ENCODE measurements at regions not wholly inside any gene's neighbourhood (a gene's known extent, or its start where the extent isn't known, plus 50 kb on each side); places are given as distances from the start of the nearest gene placed in this dataset.
A peak's percentile ranks its signal among the peaks of the same experiment; 100 is the strongest.

DNA sequence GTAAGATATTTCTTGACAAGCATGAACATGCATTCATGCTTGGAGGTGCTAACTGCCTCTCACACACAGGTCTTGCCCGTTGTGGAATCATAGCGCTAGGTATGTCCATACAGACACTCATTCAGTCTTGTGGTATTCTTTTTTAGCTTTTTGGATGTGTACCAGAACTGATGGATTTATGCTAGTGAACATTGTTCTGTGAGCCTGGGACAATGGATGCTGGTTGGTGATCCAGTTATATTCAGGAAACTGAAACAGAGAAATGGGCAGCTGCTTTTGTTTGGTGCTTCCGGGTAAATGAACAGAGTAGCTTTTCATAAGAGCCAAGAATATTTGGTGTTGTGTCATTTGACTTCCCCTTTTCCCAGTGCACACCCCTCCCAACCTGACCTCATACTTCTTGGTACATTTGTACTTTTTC lies 78.9 kb upstream of the SLC4A4 start:
- Histone ChIP-seq H3K36me3 (ENCODE audit: control insufficient read depth, insufficient read depth, low read length) (no peaks in the 10 kb centered on the region), H3K4me3 (ENCODE audit: low read depth, low read length) (no peak overlapping the region), H3K27me3 (ENCODE audit: control insufficient read depth, insufficient read depth, low read length) (no peaks in the 10 kb centered on the region)
- DNase-seq (ENCODE audit: low read depth), result no peak
- POLR2A ChIA-PET, result no interaction called here
- CTCF ChIA-PET, result no interaction called here
- no peak for TF ChIP-seq CTCF (IDR thresholded peaks at IDR 0.05; ENCODE audit: insufficient read depth, low read depth, low read length)

GRCh38 chr4:71260544-71260943 lies 78.3 kb upstream of the SLC4A4 start:
- TF ChIP-seq CTCF (IDR thresholded peaks at IDR 0.05; ENCODE audit: insufficient read depth, low read depth, low read length), result no peak
- ChIA-PET POLR2A (interaction anchor here (0.6 kb wide), 1 partner anchor 78 kb away, joined by 7 read pairs; no protein-coding TSS in a partner anchor), CTCF (interaction anchor here (0.8 kb wide), 1 partner anchor 120 kb away, joined by 3 read pairs; no protein-coding TSS in a partner anchor)

GRCh38 chr4:71261001-71261400 lies 77.8 kb upstream of the SLC4A4 start:
- Histone ChIP-seq H3K4me3 (ENCODE audit: low read depth, low read length) (no peak overlapping the region), H3K36me3 (ENCODE audit: control insufficient read depth, insufficient read depth, low read length) (no peaks in the 10 kb centered on the region), H3K27me3 (ENCODE audit: control insufficient read depth, insufficient read depth, low read length) (no peaks in the 10 kb centered on the region)
- TF ChIP-seq CTCF (IDR thresholded peaks at IDR 0.05; ENCODE audit: insufficient read depth, low read depth, low read length), result no peak
- ChIA-PET POLR2A (no interaction called here), CTCF (interaction anchor here (0.8 kb wide), 1 partner anchor 120 kb away, joined by 3 read pairs; no protein-coding TSS in a partner anchor)
- no peak for DNase-seq (ENCODE audit: low read depth)

More at GRCh38 chr4:71260544-71260943, 78.3 kb upstream of the SLC4A4 start:
- Histone ChIP-seq H3K36me3 (ENCODE audit: control insufficient read depth, insufficient read depth, low read length) (no peaks in the 10 kb centered on the region), H3K27me3 (ENCODE audit: control insufficient read depth, insufficient read depth, low read length) (no peaks in the 10 kb centered on the region), H3K4me3 (ENCODE audit: low read depth, low read length) (no peak overlapping the region)
- no peak for DNase-seq (ENCODE audit: low read depth)

GRCh38 chr4:71261633-71262121 lies 77.1 kb upstream of the SLC4A4 start:
- ChIA-PET POLR2A (no interaction called here), CTCF (no interaction called here)
- H3K36me3 ChIP-seq (ENCODE audit: control insufficient read depth, insufficient read depth, low read length), result no peaks in the 10 kb centered on the region
- H3K27me3 ChIP-seq (ENCODE audit: control insufficient read depth, insufficient read depth, low read length), result no peaks in the 10 kb centered on the region
- H3K4me3 ChIP-seq (ENCODE audit: low read depth, low read length), result no peak overlapping the region
- TF ChIP-seq CTCF (IDR thresholded peaks at IDR 0.05; ENCODE audit: insufficient read depth, low read depth, low read length), result no peak
- DNase-seq (ENCODE audit: low read depth), result no peak

DNA sequence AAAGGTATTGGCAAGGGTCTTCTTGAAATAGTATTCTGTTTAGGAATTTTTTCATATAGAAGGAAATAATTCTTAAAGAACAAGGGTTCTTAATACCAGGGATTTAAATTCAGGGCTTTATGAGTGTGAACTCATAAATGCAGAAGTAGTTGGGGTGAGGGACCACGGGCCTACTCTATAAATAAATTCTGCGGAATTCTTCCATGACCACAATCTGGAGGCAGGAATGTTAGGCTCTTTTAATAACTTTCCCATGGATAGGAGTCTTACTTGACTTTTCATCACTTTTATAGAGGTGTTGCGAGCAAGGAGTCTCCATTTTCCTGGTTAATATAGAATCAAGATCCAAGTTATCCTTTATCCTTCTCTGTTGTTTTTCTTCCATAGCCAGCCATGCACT lies 76.7 kb upstream of the SLC4A4 start:
- H3K27me3 ChIP-seq (ENCODE audit: control insufficient read depth, insufficient read depth, low read length), result no peaks in the 10 kb centered on the region
- no peaks in the 10 kb centered on the region for H3K36me3 ChIP-seq (ENCODE audit: control insufficient read depth, insufficient read depth, low read length)
- no peak for TF ChIP-seq CTCF (IDR thresholded peaks at IDR 0.05; ENCODE audit: insufficient read depth, low read depth, low read length)
- CTCF ChIA-PET, result no interaction called here
- DNase-seq (ENCODE audit: low read depth), result peak; percentile 47
- POLR2A ChIA-PET, result no interaction called here
- H3K4me3 ChIP-seq (ENCODE audit: low read depth, low read length), result no peak overlapping the region

Data from BJ (cell line).